GM23338 (cell line): ENCODE measurements at regions not wholly inside any gene's neighbourhood (a gene's known extent, or its start where the extent isn't known, plus 50 kb on each side); places are given as distances from the start of the nearest gene placed in this dataset.

Experiments
- ATAC-seq: fragments of 200-7000 bp; cut with Tn5 transposase; 3 replicates; pipeline ENCODE4 v1.9.1; 2020
- DNase-seq: peaks from one replicate; pipeline ENCODE4 v3.0.0-alpha.2; 2015; ENCODE audit warnings: low spot score
- H2AFZ ChIP-seq: fragments of 200-600 bp; sonication (generic); 2 replicates; pipeline ENCODE4 v1.8.0; 2016; ENCODE audit warnings: antibody characterized with exemption, mild to moderate bottlenecking, moderate library complexity
- H3F3A ChIP-seq: fragments of 200-600 bp; sonication (generic); replicated peaks from 2 replicates; pipeline ENCODE4 v1.8.0; 2017; ENCODE audit warnings: antibody characterized with exemption, mixed run types, low read depth
- H3K27ac ChIP-seq: fragments of 200-600 bp; sonication (generic); 2 replicates; pipeline ENCODE4 v1.6.1; 2016; ENCODE audit warnings: low read depth
- H3K27me3 ChIP-seq: fragments of 200-600 bp; sonication (generic); 2 replicates; pipeline ENCODE4 v1.8.0; 2016; ENCODE audit warnings: mild to moderate bottlenecking, mixed run types, moderate library complexity; ENCODE audit not compliant: insufficient read depth
- H3K36me3 ChIP-seq: fragments of 200-600 bp; sonication (generic); 2 replicates; pipeline ENCODE4 v1.8.0; 2016; ENCODE audit warnings: mild to moderate bottlenecking; ENCODE audit not compliant: insufficient read depth
- H3K4me1 ChIP-seq: fragments of 200-600 bp; sonication (generic); 2 replicates; pipeline ENCODE4 v1.8.0; 2016; ENCODE audit warnings: mild to moderate bottlenecking, moderate library complexity; ENCODE audit not compliant: insufficient read depth
- H3K4me2 ChIP-seq: fragments of 200-600 bp; sonication (generic); 2 replicates; pipeline ENCODE4 v1.7.1; 2017; ENCODE audit warnings: mixed run types
- H3K4me3 ChIP-seq: fragments of 200-600 bp; sonication (generic); 2 replicates; pipeline ENCODE4 v1.6.1; 2016; ENCODE audit warnings: mixed run types
- H3K79me2 ChIP-seq: fragments of 200-600 bp; sonication (generic); replicated peaks from 2 replicates; pipeline ENCODE4 v1.8.0; 2017; ENCODE audit warnings: mild to moderate bottlenecking; ENCODE audit not compliant: insufficient read depth
- H3K9me2 ChIP-seq: fragments of 200-600 bp; sonication (generic); 2 replicates; pipeline ENCODE4 v1.8.0; 2017; ENCODE audit not compliant: insufficient read depth
- H4K20me1 ChIP-seq: fragments of 200-600 bp; sonication (generic); replicated peaks from 2 replicates; pipeline ENCODE4 v1.8.0; 2017; ENCODE audit warnings: mild to moderate bottlenecking; ENCODE audit not compliant: insufficient read depth
- H3K27ac Mint-ChIP-seq: 2 replicates; pipeline ENCODE4 v1.8.0; 2020; ENCODE audit warnings: inconsistent platforms, mild to moderate bottlenecking, moderate library complexity, mixed read lengths
- H3K27me3 Mint-ChIP-seq: 3 replicates; pipeline ENCODE4 v1.8.0; 2022; ENCODE audit warnings: low read depth, mild to moderate bottlenecking, moderate library complexity, mixed read lengths, inconsistent platforms; ENCODE audit not compliant: insufficient read depth, poor library complexity
- H3K36me3 Mint-ChIP-seq: 3 replicates; pipeline ENCODE4 v1.8.0; 2021; ENCODE audit warnings: low read depth, mild to moderate bottlenecking, inconsistent platforms, moderate library complexity, mixed read lengths
- H3K4me1 Mint-ChIP-seq: 3 replicates; pipeline ENCODE4 v1.8.0; 2020; ENCODE audit warnings: mild to moderate bottlenecking, inconsistent platforms, mixed read lengths
- H3K4me3 Mint-ChIP-seq: 3 replicates; pipeline ENCODE4 v1.8.0; 2021; ENCODE audit warnings: moderate library complexity, mild to moderate bottlenecking, inconsistent platforms, mixed read lengths
- H3K9me3 Mint-ChIP-seq: 3 replicates; pipeline ENCODE4 v1.8.0; 2020; ENCODE audit warnings: moderate library complexity, mild to moderate bottlenecking, inconsistent platforms, mixed read lengths
- CREB1 ChIP-seq: fragments of 250-450 bp; sonication (Bioruptor Pico); IDR thresholded peaks from 2 replicates; pipeline ENCODE4 v1.5.0; 2020; ENCODE audit warnings: low read depth, mild to moderate bottlenecking, moderate library complexity
- CTCF ChIP-seq, 2 experiments: fragments of 200-600 bp in 1 of 2; sonication (generic) in 1 of 2; conservative IDR thresholded peaks; 2 replicates each; pipeline versions ENCODE4 v1.5.1 to v1.6.1; 2016 to 2017; ENCODE audit warnings: antibody characterized with exemption in 2 of 2, low read depth in 2 of 2, mild to moderate bottlenecking in 2 of 2, moderate library complexity in 1 of 2
- ETS1 ChIP-seq: IDR thresholded peaks from 2 replicates; pipeline ENCODE4 v1.6.1; 2016; ENCODE audit warnings: antibody characterized with exemption
- EZH2 ChIP-seq: fragments of 200-600 bp; sonication (generic); IDR thresholded peaks from one replicate; pipeline ENCODE4 v1.8.0; 2017; ENCODE audit warnings: antibody characterized with exemption, mild to moderate bottlenecking, low read depth; ENCODE audit not compliant: unreplicated experiment
- EZH2phosphoT487 ChIP-seq: fragments of 200-600 bp; sonication (generic); IDR thresholded peaks from one replicate; pipeline ENCODE4 v1.8.1; 2018; ENCODE audit warnings: antibody characterized with exemption; ENCODE audit not compliant: unreplicated experiment
- POLR2AphosphoS5 ChIP-seq: IDR thresholded peaks from 2 replicates; pipeline ENCODE4 v1.6.1; 2016; ENCODE audit warnings: antibody characterized with exemption, low read depth
- ZNF114 ChIP-seq: fragments of 250-450 bp; sonication (Bioruptor Pico); IDR thresholded peaks from 2 replicates; pipeline ENCODE4 v1.5.0; 2020; ENCODE audit warnings: mild to moderate bottlenecking, moderate library complexity
- ZNF331 ChIP-seq: fragments of 250-450 bp; sonication (Bioruptor Pico); IDR thresholded peaks from 2 replicates; pipeline ENCODE4 v1.5.0; 2020; ENCODE audit warnings: low read depth, mild to moderate bottlenecking, moderate library complexity
- ZNF462 ChIP-seq: fragments of 250-450 bp; sonication (Bioruptor Pico); IDR thresholded peaks from 2 replicates; pipeline ENCODE4 v1.5.0; 2020; ENCODE audit warnings: mild to moderate bottlenecking, moderate library complexity

GRCh38 chr10:20970044-20970443, 72.9 kb upstream of the NEBL start:
- Mint-ChIP-seq H3K9me3 (no peaks in the 10 kb centered on the region), H3K36me3 (no peaks in the 10 kb centered on the region), H3K27ac (no peak overlapping the region), H3K4me1 (no peaks in the 10 kb centered on the region), H3K4me3 (no peak overlapping the region), H3K27me3 (no peaks in the 10 kb centered on the region)
- no peak for TF ChIP-seq CREB1 (CRISPR knock-in tag)
- TF ChIP-seq ETS1: no peak
- no peak for TF ChIP-seq POLR2AphosphoS5
- TF ChIP-seq ZNF331 (CRISPR knock-in tag): no peak
- no peak for TF ChIP-seq CTCF (conservative IDR thresholded peaks at IDR 0.05; ENCODE audit: low read depth in 2 of 2)
- ATAC-seq (no peak), DNase-seq (no peak)
- Histone ChIP-seq H3K27ac (no peak overlapping the region), H3K4me3 (no peak overlapping the region), H3K79me2 (no peaks in the 10 kb centered on the region), H3K27me3 (no peaks in the 10 kb centered on the region), H3F3A (no peaks in the 10 kb centered on the region), H3K4me1 (no peaks in the 10 kb centered on the region), H3K9me2 (no peaks in the 10 kb centered on the region), H3K4me2 (no peak overlapping the region), H4K20me1 (no peaks in the 10 kb centered on the region), H2AFZ (no peak overlapping the region), H3K36me3 (no peaks in the 10 kb centered on the region)

- H4K20me1 ChIP-seq: no peaks in the 10 kb centered on the region
- H3K36me3 ChIP-seq: no peaks in the 10 kb centered on the region
- Mint-ChIP-seq H3K27ac (no peak overlapping the region), H3K4me3 (no peak overlapping the region), H3K9me3 (no peaks in the 10 kb centered on the region), H3K36me3 (no peaks in the 10 kb centered on the region), H3K27me3 (no peaks in the 10 kb centered on the region), H3K4me1 (peaks cover 4% of the 10 kb centered on the region; the same call in 1 of the 3 replicates)
- DNase-seq: no peak
- H3K4me3 ChIP-seq: no peak overlapping the region
- H3K4me2 ChIP-seq: no peak overlapping the region
- H3K79me2 ChIP-seq: no peaks in the 10 kb centered on the region
- no peaks in the 10 kb centered on the region for H3K27me3 ChIP-seq
- no peak overlapping the region for H2AFZ ChIP-seq
- no peak overlapping the region for H3K27ac ChIP-seq
- no peak for ATAC-seq
- H3K9me2 ChIP-seq: no peaks in the 10 kb centered on the region
- H3F3A ChIP-seq: no peaks in the 10 kb centered on the region
- no peaks in the 10 kb centered on the region for H3K4me1 ChIP-seq
- TF ChIP-seq CREB1 (CRISPR knock-in tag) (no peak), CTCF (conservative IDR thresholded peaks at IDR 0.05; ENCODE audit: low read depth in 2 of 2) (no peak), EZH2phosphoT487 (no peak), EZH2 (no peak), POLR2AphosphoS5 (no peak), ETS1 (no peak), ZNF462 (CRISPR knock-in tag) (no peak), ZNF114 (no peak)
These were observed 69.3 kb upstream of the NEBL start for GRCh38 chr10:20966426-20966825.
